RPMI7951 (cell line): ENCODE measurements at regions not wholly inside any gene's neighbourhood (a gene's known extent, or its start where the extent isn't known, plus 50 kb on each side); places are given as distances from the start of the nearest gene placed in this dataset.

Experiments
- DNase-seq: peaks from one replicate; pipeline ENCODE4 v3.0.0-alpha.2; 2012; ENCODE audit warnings: low read depth

DNA sequence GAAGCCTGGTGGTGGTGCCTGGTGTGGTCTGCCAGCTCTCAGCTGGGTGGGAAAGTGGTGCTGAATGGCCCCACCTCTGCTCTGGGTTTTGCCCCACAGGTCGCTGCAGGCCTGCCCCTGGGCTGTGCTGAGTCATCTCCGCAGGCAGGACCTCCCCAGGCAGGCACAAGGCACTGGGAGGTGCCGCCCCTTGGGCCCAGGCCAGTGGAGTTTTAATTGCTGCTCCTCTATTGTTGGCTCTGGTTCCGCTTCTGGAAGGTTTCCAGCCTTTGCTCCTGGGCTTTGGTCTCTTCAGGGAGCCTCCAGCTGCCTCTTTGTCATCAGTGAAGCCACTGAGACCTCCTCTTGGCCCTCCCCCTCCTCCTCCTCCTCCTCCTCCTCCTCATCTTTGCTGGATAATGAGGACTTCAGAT, 180.3 kb upstream of the GRB10 start:
- peak; percentile 100 for DNase-seq

DNA sequence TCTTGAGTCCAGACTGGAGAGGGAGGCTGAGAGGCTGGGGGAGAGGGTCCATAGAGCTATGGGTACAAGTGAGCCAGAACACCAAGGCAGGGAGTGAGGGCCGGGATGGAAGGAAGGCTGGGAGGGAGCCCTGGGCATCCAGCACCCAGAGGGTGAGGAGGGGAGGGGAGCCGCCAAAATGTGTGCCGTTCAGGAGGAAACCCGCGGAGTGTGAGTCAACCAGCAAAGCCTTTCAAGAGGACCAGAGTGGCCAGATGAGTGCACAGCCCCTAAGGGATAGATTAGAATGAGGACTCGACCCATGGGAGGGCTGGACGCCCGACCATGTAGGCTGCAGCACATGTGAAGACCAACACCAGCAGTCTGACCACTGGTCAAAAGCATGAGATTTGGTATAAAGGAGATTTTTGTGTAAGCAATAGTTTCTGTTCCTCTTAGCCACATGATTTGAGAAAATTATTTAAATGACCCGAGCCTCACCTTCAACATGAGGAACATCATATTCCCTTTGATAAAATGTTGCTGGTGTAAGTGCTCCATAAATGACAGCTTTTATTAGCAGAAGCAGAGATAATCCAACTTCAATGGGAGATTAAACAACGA, 179.7 kb upstream of the GRB10 start:
- peak; percentile 89 for DNase-seq

DNA sequence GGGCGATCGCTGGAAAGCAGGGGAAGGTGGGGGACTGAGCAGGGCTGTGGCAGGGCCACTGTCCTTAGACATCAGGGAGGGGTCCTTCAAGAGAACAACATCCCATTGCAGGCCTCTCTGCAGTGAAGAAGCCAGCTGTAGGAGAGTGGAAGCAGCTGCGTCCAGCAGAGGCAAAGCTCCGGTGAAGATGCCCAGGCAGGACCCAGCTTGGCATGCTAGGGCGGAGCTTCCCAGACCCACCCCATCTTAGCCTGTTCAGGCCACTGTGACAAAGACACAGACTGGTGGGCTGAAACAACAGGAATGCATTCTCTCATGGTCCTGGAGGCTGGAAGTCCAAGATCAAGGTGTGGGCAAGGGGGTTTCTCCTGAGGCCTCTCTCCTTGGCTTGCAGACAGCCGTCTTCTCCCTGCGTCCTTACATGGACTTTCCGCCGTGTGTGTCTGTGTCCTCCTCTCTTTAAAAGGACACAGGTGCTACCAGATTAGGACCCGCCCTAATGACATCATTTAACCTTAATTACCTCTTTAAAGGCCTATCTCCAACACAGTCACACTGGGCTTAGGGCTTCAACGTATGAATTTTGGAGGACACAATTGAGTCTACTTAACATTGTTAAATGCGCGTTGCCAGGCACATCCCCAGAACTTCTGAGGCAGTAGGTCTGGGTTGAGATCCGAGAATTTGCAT, 178.1 kb upstream of the GRB10 start:
- no peak for DNase-seq

DNA sequence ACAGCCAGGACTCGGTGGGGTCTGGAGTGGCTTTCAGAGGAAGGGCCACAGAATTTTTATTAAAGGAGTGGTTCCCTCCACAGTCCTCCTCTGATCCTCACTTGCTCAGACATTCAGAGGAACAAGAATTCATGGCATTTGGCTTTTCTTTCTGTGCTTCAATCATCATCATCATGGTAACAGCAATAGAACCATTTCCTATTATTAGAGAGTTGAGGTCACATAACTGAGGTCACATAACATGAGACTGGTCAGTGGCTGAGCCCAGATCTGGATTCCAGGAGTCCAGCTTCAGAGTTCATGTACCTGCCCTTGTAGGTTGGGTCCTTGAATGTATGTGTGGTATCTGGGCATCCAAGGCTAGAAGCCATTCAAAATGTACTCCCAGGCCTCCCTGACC, 177.3 kb upstream of the GRB10 start:
- no peak for DNase-seq

DNA sequence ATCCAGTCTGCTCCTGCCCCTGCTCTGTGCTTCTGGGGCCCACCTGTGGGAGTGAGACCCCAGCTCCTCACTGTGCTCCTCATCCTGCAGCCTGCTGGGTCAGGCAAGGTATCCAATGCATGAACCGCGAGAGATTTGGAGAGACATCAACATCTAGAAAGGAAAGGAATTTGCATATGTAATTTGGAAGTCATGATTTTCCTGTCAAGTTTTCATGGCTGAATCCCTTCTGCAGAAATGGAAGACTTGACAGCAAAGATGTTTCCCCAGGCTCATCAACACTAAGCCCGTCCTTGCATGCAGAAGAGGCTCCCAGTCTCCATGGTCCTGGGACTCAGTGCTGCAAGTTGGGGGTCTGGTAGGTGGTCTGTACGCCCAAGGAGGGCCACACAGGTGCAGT, 176.9 kb upstream of the GRB10 start:
- no peak for DNase-seq

DNA sequence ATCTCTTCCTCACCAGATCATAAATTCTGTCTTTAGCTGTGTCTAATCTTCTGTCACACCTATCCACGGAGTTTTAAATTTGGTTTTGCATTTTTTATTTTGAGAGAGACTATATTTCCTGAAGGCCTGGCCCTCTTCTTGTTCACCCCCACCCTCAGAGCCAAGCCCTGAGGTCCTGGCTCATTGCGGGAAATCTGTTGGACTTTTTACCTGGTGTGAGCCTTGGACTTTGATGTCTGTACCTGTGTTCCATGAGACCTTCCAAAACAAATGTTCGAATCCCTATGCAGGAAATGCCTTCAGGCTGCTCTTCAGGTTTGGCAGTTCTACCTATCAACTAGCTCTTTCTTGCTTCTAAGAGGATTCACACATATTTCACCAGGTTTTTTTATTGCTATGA, 175.2 kb upstream of the GRB10 start:
- no peak for DNase-seq

DNA sequence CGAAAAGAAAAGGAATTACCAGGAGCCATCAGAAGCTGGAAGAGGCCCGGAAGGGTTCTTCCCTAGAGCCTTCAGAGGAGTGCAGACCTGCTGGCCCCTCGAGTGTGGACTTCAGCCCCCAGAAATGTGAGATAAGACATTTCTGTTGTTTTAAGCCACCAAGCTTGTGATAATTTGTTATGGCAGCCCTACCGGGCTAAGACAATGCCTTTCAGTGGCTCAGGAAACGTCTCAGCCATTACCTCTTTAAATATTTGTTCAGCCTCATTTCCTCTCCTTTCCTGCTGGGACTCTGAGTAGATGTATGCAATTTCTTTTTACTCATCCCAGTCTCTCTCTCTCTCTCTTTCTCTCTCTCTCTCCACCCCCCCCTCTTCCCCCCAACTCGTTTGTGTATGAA, 174.7 kb upstream of the GRB10 start:
- no peak for DNase-seq

DNA sequence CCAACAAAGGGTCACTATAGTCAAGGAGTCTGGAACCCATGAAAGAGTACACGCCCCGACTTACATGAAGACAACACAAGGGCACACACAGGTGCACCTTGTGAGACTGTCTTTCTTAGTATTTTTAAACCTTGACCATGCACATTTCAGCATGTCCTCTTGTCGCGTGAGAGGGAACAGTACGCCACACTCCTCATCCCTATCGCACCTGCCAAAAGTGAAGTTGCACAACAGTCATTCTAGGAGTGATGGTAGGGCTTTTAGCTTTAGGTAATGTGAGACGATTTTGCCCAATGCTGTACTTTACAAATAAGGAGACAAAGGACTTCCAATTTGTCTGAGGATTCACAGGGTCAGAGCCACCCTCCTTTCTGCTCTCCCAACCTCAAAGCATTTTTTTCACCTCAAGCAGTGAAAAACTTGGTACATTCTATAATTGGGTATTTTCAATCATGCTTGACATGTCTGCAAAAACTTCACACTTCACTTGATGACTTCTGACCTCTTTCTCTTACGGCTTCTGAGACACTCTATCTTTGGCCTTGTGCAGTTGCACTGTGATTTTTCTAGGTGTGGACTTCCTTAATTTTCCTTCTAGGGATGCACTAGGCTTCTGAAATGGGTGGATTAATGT, 173.9 kb upstream of the GRB10 start:
- DNase-seq, result no peak

DNA sequence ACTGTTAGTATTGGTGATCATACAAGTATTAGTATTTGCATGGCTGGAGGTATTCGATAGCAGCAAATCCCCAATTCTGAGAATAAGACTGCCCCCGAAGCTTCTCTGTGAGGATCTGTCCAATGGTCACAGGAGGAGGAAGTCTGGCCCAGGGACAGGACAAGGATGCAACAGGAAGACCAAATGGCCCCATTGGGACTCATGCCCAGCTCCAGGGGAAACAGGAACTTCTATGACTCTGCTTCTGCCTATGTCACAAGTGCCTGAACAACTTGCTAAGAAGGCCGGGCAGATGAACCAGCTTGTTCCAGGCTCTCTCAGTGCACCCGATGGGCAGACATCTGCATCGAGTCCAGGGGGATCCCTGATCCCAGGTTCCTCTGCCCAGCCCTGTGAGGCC, 172.0 kb upstream of the GRB10 start:
- DNase-seq, result peak; percentile 62

DNA sequence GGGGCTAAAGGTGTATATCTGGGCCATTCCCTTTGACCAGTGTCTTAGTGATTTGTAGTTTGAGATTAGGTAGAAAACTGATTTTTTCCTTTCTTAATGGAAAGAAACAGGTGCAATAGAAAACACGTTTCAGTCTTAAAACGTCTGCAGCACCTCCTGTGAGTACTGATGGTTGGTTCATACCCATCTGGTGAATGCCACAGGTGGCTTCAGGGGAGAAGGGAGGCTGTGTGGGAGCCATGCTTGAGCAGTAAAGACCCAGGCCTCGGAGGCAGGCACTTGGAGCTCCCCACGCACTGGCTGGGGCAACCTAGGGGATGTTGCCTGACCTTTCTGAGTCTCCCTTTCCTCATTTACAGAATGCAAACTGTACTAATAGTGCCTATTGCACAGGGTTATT, 171.5 kb upstream of the GRB10 start:
- DNase-seq, result no peak

DNA sequence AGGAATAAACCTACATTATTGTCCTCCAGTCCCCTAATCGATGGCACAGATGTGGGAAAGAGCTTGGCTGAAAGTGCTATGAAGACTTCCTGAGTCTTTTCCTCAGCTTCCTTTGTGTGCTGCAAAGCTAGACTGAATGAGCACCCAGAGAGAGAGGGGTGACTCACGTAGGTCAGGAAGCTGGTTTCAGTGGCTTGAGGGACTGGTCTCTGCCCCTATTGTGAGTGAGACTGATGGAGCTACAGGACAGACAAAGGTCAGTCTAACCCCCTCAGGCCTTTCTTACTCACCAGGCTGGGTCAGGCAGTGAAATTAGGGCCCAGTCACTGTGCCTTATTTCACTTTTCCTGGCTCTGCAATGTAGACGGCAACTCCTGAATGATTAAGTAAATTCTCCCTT, 171.1 kb upstream of the GRB10 start:
- peak; percentile 99 for DNase-seq

DNA sequence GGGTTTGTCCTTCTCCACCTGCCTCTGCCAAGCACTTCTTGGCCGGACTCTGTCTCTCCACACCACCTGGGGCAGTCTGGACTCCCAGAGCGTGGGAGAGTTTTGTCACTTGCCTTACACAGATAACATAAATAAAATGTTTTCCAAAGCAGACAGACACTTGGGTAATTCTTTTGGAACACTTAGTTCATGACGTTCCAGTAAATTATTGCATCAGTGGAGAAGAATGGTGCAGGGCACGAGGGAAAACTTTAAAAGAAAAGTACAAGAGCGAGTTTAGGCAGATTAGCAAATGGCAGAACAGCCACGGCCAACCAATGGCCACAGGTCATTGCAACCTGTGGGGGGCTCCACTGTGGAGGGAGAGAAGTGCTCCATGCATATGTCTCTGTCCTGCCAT, 170.6 kb upstream of the GRB10 start:
- peak; percentile 51 for DNase-seq

DNA sequence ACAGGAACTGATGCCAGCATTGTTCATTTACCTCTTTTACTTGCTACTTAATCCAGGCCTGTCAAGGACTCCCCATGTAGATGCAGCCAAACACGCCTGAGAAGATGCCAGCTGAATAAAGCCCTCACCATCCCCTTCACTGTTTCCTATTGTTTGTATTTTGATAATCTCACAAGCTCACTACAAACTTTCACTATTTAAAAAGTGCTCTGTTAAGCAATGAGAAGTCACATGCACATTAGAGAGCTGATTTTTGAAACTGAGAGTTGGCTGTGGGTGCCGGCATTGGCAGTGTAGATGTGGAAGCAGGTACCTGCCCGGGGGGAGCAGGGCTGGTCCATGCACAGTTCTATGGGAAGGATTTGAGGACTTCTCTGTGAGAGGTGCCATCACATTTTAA, 169.8 kb upstream of the GRB10 start:
- DNase-seq, result no peak

DNA sequence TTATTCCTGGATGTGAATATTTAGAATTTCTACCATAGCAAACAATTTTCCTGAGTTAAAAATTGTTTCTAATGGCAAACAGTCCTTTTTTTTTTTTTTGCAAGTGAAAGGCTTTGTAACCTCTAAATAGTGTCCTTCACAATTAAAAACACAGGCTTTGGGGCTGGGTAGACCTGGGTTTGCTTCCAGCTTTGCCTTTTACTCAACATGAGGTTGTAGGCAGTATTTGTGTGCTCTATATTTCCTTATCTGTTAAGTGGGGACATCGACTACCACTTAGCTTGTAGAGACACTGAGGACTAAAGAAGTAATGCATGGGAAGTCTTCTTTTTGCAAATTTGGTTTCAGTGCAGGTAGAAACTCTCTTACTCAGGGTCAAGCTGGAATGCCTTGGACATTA, 169.4 kb upstream of the GRB10 start:
- DNase-seq, result no peak

DNA sequence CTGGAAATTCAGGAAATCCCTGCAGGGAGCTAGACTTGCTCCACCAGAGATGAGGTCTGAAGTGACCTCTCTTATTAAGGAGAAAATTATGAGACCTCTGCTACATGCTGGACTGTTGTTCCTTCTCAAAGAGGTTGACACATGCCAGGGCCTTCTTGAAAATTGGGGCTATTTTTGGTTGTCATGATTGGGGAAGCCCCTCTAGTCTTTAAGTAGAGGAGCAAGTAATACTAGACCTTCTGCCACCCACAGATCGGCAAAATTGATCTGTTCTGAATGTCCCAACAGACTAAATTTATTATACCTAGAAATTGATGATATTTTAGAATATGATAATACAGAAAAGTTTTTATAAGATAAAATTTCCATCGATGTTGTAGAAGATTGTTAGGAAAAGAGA, 160.8 kb upstream of the GRB10 start:
- DNase-seq, result no peak

DNA sequence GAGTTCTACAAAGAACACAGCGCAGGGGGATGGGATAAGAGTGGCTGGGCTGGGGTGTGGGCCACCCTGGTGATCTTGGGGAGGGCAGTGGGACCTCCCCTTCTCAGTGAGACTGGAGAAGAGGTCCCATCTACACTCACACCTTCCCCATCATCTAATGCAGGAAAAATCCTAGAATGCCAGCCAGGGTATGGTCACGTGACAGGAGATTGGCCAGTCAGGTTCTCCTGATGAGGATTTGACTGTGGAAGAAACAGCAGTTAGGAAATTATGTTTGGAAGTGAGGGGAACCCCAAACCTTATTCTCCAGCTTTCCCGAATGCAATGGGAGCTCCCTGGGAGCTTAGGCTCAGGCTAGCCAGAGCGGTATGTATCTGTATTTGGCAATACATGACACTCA, 158.8 kb upstream of the GRB10 start:
- no peak for DNase-seq

DNA sequence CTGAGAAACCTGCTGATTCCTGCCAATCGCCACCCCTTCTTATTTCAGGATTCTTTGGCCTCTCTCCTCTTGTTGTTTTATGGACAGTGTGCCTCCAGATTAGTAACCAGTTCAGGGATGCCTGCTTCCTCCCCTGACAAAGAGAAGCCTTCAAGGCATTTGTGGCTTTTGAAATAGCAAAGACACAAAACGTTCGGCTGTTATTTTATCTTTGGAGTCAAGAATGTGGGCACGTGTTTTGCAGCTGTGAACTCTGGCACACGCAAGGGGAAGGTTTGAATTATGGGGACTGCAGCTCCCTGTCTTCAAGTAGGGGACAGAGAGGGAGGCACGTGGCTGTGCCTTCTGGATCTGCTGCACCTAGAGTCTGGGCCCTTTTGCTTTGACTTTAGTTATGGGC, 157.9 kb upstream of the GRB10 start:
- peak; percentile 99 for DNase-seq

DNA sequence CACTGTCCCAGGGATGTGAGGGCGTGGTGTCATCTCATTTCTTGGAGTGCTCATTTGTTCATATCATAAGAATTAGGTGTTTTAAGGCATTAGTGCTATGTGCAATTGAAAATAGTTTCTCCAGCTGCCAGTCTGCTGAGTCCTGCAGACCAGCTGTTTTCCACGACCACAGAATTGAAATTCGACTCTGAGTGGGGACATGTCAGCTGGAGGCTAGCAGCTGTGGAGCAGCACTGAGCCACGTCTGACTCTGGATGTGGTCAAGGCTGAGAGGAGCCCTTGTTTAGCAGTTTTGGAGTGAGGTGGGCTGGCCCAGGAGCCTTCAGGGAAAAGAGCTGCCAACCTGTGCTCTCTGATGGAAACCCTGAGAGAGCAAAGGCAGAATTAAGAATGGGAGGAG, 156.3 kb upstream of the GRB10 start:
- DNase-seq, result peak; percentile 97

DNA sequence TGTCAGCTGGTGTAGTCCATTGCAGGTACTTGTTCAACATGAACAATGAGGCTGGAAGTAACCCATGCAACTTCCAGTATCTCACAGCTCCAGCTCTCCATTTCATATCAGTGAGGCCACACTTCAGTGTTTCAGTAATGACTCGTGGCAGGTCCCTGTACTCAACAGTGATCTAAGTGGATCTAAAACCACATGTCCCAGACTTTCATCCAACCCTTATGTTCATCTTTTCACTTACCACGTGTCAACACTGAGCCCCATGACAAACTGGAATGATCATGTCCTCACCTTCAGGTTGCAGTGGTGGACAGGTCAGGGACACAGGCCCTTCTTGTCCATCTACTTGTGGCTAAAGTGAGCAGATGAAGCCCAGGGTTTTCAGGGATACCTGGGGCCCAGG, 155.0 kb upstream of the GRB10 start:
- DNase-seq, result peak; percentile 32

DNA sequence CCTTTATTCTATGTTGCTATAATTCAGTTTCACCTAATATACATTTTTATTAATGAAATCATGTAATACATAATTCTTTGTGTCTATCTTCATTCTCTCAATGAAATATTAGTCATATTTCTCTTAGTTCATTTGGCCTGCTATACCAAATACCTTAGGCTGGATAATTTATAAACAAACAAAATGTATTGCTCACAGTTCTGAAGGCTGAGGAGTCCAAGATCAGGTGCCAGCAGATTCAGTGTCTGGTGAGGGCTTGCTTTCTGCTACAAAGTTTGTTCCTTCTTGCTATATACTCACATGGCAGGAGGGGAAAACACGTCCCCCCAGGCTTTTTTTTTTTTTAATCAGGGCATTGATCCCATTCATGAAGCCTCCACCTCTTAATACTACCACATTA, 143.4 kb upstream of the GRB10 start:
- DNase-seq, result no peak

DNA sequence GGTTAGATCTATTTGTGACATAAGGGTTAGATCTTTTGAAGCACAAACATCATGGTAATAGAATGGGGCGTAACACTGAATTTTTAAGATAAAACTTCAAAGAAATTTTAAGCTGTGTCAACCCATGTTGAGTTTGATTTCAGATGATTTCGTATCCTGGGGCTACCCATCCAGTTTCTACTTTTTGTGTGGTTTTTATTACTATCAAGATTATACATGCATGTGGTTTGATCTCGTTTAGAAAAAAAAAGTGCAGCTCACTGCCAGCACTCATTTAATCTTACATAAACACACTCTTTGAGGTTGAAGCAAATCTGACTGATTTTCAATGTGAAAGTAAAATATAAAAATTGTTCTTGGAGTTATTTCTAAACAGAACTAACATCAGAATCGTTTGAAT, 140.8 kb upstream of the GRB10 start:
- no peak for DNase-seq

DNA sequence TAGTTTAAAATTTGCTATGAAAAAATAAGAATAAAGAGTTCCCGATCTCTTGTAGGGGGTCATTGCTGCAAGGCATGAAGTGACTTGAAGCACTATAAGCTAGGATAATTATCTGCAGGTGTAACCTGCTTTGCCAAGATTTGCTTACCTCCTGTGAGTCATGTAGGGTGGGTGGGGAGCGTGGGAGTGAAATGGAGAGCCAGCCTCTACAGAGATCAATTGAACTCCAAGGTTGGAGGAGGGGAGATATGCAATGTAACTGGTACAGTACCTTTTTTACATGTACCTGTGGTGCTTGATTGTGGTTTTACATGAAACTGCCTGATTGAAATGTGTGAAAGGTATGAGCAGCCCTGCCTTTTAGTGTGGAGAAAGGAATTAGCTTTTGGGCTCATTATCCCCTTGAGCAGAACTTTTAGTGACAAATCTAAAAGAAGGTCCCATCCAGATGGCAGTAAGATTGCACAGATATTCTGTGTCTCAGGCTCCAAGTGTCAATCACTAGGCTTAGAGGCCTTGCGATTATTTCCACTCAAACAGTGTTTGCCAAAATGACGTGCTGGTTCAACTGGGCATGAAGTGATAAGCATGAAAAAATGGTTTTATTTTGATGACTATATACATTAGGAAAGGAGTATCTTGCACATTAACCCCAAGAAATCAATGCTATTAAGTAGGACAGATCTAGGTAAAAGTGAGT, 138.6 kb upstream of the GRB10 start:
- no peak for DNase-seq

DNA sequence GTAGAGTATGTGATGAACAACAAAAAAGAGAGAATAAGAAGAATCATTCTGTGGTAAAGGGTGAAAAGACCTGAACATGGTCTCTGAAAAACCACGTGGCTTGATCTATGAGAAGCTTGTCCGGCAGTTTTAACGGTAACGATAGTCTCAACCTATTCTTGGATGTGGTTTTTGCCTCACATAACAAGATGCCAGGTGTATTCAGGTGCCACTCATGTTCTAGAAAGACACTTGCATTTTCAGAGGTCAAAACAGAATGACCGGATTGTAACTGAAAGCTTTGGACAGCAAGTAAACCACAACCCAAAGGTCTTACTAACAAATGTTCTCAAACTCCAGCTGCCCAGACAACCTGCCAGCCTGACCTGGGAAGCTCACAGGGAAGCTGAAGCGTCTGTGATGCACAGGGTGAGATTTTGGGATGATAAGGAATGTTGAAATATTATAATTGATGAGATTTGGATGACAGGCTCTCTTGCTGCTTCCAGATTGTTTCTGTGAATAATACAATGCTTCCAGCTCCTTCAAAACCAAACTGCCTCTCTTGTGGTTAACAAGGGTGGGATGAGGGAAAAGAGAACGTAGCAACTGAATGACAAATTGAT, 137.4 kb upstream of the GRB10 start:
- peak; percentile 67 for DNase-seq
